HG02852 (cell line): ENCODE measurements at regions not wholly inside any gene's neighbourhood (a gene's known extent, or its start where the extent isn't known, plus 50 kb on each side); places are given as distances from the start of the nearest gene placed in this dataset.

Experiments
- ATAC-seq: cut with Tn5 transposase; IDR thresholded peaks from one replicate; pipeline ENCODE4 v1.9.1; 2021; ENCODE audit warnings: mild to moderate bottlenecking, moderate library complexity; ENCODE audit not compliant: unreplicated experiment

- ATAC-seq: no peak
Observed at GRCh38 chr6:100268326-100268725, 196.4 kb downstream of the SIM1 start.

GRCh38 chr6:100267721-100268123, 197.0 kb downstream of the SIM1 start:
- no peak for ATAC-seq

DNA sequence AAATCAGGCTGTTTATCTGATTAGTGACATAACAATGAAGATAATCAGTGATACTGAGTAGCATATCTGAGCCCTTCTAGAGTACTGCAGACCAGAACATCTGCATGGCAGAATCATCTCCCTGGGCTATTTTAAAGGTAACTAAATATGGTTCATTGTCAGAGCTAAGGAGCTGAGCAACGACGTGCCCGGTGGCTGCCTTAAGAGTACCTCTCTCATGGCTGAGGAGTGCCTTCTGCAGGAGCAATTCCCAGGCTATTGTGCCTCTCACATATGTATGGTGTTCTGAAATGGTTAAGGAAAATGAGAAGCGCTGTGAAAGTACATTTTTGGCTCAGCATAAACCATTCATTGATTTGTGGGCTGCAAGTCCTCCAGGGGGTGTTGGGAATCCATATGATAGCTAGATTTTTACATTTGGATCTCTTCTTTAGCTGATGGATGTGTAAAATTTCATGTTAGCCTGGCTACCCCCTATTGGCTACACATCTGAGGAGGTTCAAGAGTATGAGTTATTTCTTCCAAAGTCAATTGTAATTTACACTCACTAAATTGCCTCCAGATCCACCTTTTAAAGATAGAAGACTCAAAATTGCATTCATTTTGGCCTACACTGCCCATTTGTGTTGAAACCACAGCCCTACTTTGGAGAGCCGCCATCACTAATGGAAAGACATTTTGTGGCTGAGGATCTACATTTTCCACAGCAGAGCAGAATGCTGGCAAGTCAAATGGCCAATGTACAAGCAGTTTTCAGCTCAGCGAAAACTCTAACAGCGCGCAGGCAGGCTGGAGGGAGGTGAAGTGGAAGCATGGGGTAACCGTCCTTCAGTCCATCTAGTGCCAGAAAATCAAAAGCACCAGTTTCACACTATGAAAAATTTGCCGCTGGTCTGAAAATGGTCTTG, 198.0 kb downstream of the SIM1 start:
- ATAC-seq: no peak

DNA sequence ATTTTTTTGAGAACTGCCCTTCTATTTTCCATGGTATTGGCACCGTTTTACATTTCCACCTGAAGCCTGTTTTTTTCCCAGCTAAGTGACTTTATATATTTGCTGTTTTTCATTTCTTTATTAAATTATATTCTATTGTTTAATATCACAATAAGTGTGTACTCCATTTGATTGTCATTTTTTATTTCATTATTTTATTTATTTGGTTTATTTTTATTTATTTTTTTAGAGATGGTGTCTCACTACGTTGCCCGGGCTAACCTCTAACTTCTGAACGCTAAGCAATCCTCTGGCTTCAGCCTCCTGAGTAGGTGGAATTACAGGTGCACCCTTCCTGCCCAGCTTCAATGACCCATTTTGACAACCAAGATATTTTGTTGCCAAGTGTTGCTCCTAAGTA, 202.6 kb downstream of the SIM1 start:
- ATAC-seq: no peak

- no peak for ATAC-seq
Observed at GRCh38 chr6:100261486-100261885, 203.2 kb downstream of the SIM1 start.

DNA sequence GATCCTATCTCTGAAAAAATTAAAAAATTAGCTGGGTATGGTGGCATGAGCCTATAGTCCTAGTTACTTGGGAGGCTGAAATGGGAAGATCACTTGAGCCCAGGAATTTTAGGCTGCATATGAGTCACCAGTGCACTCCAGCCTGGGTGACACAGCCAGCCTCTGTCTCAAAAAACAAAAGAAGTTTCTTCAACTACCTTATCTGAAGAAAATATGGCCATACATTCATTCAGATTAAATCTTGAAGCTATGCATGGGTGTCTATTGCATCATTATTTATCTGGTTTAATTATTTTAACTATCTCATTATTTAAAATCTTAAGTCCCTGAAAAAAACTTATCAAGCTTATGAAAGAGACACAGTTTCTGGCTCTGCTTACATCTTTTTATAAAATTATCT, 204.1 kb downstream of the SIM1 start:
- no peak for ATAC-seq

DNA sequence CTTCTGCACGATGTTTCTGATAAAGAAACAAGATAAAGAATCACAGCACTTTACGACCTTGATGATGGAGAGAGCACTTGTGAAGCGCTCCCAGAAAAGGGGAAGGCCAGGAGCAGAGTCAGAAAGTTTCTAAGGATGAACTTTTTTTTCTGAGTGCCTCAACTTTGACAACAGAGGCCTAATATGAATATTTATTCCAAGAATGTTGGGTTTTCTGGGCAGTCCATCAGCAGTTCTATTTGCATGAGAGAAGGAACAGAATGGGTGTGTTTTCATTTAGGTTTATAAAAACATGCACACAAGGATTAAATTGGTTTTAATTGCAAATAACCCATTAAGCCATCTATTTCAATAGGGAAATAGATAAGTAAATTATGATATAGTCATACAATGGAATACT, 204.9 kb downstream of the SIM1 start:
- no peak for ATAC-seq

GRCh38 chr6:100258752-100259151, 206.0 kb downstream of the SIM1 start:
- no peak for ATAC-seq

GRCh38 chr6:100257793-100258395, 206.8 kb downstream of the SIM1 start:
- peak; percentile 88 for ATAC-seq

- ATAC-seq: no peak
Observed at GRCh38 chr6:100255701-100256100, 209.0 kb downstream of the SIM1 start.

DNA sequence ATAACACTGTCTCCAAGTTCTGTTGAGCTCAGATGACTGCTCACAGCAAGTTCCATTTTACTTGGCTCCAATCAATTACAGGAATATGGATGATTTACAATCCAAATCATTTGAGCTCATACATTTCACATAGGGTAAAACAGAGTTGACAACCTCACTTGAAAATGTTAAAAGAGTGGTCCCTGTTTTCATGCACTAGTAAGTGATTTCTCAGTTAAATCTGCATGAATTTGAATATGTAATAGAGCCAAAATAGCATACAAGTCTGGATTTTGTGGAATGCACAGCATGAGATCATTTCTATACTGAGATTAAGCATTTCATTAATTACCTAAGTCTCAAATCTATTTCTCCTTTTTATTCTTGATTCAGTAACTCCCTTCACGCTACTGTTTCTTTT, 217.6 kb downstream of the SIM1 start:
- no peak for ATAC-seq

DNA sequence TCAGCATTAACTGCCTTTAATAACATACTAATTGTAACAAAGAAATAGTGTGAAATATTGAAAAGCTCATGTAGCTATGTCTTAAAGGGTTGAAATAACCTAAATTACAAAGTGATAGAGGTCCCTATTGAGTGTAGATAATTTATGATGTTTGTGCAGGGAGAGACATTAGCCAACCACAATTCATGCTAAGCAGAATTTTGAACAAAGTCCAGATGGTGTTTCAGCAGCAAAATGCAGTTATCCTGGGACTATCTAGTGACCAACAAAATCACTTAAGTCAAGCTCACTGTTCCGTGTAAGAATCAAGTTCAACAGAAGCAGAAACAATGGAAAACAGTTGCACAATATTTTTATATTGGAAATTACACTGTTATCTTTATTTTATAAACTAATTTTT, 218.5 kb downstream of the SIM1 start:
- no peak for ATAC-seq

DNA sequence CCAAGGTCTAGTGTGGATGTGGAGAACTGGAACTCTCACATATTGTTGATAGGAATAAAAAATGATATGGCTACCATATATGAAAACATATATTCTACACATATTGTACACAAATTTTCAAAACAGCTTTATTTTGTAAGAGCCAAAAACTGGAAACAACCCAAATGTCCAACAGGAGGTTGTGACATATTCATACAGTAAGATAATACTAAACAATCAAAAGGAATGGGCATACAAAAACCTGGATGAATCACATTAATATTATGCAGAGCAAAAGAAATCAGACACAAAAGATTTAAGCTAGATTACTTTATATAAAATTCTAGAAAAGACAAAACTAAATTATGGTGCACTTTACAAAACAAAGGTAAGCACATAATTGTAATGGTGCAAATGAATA, 223.9 kb downstream of the SIM1 start:
- ATAC-seq: no peak

DNA sequence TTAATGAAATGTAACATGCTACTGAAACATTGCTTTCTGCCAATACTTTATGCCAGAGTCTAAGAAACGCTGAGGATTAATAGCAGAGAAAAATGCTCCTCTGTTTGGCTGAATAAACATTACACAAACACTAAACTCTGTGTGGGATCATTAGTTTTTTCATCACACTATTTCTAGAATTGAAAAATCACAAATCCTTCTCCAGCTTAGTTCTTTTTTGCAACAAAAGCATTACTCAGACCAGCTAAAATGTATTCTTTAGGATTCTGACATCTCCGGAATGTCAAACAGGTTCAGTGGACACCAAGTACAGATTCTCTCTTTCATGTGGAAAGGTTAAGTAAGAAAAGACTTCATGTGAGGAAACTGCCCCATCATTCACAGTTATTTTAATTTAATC, 226.9 kb downstream of the SIM1 start:
- no peak for ATAC-seq

- ATAC-seq: no peak
Observed at GRCh38 chr6:100236389-100236788, 228.3 kb downstream of the SIM1 start.

GRCh38 chr6:100235631-100236030, 229.1 kb downstream of the SIM1 start:
- no peak for ATAC-seq

DNA sequence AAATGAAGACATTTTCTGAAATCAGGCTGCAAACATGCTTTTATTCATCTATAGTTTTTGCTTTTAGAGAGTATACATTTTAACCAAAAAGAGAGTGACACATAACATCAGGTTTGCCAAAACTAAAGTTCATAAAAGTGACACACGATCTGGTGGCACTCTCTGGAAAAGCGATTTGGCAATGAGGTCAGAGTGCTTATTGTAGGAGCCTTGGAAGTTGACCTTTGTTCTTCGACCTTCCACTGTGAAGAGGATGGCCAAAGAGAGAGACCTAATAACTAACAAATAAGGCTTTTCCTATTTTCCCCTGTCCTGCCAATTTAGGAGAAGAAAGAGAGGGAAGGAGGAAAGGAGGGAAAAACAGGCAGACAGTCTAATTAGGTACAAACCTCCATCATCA, 230.1 kb downstream of the SIM1 start:
- ATAC-seq: no peak

DNA sequence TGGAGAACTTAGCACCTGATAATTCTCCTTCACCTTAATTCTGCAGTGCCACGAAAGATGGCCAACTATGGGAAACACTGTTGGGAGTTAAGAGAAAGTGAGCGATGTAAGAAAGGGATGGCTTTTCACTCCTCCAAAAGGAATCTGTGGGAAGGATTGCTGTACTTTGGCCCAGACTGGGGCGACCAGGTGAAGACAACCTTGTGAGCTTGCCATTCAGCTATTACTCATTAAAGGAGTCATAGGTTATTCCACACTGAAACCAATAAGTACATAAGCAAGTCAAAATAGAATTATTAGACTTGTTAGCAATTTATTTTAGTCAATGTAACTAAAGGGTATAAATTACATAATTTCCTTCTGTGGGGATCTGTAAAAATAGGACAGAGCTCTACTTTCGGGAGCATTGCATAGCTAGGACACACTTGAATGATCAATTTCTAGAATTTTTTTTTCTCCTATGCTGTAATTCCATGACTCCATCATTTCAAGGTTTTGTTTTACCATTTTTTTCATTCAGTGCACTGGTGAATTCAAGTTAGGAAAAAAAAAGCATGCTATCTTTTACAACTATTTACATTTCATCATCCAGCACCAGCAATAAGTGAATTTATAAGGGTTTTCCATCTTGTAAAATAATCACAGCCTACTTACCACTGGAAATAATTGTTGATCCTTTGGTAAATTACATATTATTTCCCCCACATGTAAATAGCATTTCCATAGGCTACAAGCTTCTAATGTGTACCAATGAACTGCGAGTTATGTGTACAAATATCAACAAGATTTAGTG, 231.7 kb downstream of the SIM1 start:
- ATAC-seq: no peak

GRCh38 chr6:100230953-100231316, 233.8 kb downstream of the SIM1 start:
- ATAC-seq: no peak

DNA sequence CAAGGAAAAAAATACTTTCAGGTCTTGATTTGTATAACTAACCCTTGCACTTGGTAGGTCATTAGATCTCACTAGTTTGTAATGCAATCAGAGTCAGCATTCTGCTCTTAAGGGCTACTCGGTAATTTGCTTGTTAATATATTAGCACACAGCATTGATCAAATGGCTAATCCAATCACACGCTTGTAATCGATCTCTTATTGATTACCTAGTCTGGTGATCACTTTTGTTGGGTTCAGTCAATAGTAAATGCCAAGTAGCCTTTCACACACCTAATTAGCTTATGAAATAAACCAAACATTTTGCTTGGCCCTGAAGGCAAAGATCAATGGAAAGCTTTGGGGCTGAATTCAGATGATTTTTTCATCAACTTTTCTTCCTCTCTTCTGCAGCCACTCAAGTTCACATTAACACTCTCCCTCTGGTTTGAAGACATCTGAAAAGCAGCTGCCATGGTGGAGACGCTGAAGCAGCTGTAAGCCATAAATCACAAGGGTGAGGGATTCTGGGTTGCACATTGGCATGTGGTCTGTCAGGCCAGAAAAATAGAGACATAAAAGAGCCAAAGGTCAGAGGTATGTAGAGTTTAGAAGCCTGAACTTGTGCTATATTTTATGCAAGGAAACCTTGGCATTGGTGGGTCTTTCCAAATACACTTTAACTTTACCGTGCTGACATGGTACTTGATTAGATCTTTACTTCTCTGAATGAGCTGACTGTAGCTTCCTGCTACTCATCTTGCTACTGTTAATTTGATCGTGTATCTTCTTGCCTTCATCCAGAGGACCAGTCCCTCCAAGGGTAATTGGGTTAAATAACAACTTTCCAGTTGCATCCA, 234.4 kb downstream of the SIM1 start:
- no peak for ATAC-seq

GRCh38 chr6:100229512-100229911, 235.2 kb downstream of the SIM1 start:
- no peak for ATAC-seq
